MM.1S (cell line): ENCODE measurements at regions not wholly inside any gene's neighbourhood (a gene's known extent, or its start where the extent isn't known, plus 50 kb on each side); places are given as distances from the start of the nearest gene placed in this dataset.

Source experiments
- EZH2 ChIP-seq: fragments of 300-600 bp; sonication (generic); optimal IDR thresholded peaks from 2 replicates; pipeline ENCODE3; 2017; ENCODE audit warnings: low read depth, mild to moderate bottlenecking, antibody characterized with exemption, low read length, mixed read lengths
- EZH2phosphoT487 ChIP-seq: fragments of 300-600 bp; sonication (generic); IDR thresholded peaks from 2 replicates; pipeline ENCODE4 v1.6.1; 2018; ENCODE audit warnings: antibody characterized with exemption, low read length
- TF ChIP-seq, protein P1 (sequence below): fragments of 300-600 bp; sonication (generic); IDR thresholded peaks from 2 replicates; pipeline ENCODE4 v1.5.1; 2016; ENCODE audit warnings: antibody characterized with exemption, low read length, mixed read lengths

DNA sequence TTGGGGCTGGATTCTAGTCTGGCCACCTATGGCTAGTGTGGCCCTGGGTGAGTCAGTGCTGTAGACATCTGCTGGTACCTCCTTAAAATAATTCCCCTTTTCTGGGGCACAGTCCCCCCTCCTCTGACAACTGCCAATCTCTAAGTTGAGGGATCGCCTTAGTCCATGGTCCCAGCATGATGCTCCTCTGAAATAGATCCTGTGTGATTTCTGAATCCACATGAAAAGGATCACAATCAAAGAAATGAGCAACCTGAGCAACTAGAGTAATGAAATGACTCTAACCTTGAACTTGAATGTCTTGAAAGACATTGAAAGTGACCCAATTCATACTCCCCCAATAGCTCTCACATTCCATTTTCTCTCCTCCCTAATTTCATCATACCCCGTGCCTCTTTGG is 332.5 kb downstream of the VRK1 start:
- TF ChIP-seq, protein P1, sequence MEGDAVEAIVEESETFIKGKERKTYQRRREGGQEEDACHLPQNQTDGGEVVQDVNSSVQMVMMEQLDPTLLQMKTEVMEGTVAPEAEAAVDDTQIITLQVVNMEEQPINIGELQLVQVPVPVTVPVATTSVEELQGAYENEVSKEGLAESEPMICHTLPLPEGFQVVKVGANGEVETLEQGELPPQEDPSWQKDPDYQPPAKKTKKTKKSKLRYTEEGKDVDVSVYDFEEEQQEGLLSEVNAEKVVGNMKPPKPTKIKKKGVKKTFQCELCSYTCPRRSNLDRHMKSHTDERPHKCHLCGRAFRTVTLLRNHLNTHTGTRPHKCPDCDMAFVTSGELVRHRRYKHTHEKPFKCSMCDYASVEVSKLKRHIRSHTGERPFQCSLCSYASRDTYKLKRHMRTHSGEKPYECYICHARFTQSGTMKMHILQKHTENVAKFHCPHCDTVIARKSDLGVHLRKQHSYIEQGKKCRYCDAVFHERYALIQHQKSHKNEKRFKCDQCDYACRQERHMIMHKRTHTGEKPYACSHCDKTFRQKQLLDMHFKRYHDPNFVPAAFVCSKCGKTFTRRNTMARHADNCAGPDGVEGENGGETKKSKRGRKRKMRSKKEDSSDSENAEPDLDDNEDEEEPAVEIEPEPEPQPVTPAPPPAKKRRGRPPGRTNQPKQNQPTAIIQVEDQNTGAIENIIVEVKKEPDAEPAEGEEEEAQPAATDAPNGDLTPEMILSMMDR, result no peak
- TF ChIP-seq EZH2phosphoT487 (no peak), EZH2 (no peak)
